ENCODE measurements at regions not wholly inside any gene's neighbourhood (a gene's known extent, or its start where the extent isn't known, plus 50 kb on each side); places are given as distances from the start of the nearest gene placed in this dataset.

DNA sequence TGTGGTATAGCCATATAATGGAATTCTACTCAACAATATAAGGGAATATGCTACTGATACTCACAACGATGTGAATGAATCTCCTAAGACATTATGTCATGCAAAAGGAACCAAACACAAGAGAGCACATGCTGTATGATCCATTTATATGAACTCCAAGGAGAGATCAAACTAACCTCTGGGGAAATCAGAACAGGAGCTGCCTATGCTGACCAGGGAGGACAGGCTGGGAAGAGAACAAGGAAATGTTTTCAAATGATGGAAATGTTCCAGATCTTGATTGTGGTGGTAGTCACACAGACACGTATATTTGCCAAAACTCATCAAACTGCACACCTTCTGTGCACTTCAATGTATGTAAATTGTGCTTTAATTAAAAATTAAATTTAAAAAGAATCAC is 175.3 kb downstream of the BCOR start:
- TF ChIP-seq, protein P1, sequence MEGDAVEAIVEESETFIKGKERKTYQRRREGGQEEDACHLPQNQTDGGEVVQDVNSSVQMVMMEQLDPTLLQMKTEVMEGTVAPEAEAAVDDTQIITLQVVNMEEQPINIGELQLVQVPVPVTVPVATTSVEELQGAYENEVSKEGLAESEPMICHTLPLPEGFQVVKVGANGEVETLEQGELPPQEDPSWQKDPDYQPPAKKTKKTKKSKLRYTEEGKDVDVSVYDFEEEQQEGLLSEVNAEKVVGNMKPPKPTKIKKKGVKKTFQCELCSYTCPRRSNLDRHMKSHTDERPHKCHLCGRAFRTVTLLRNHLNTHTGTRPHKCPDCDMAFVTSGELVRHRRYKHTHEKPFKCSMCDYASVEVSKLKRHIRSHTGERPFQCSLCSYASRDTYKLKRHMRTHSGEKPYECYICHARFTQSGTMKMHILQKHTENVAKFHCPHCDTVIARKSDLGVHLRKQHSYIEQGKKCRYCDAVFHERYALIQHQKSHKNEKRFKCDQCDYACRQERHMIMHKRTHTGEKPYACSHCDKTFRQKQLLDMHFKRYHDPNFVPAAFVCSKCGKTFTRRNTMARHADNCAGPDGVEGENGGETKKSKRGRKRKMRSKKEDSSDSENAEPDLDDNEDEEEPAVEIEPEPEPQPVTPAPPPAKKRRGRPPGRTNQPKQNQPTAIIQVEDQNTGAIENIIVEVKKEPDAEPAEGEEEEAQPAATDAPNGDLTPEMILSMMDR (conservative IDR thresholded peaks at IDR 0.05; ENCODE audit: low read depth, low read length) = no peak
- H3K4me3 ChIP-seq (ENCODE audit: low read length) = no peak overlapping the region
- no peak for DNase-seq (ENCODE audit: low read depth)

DNA sequence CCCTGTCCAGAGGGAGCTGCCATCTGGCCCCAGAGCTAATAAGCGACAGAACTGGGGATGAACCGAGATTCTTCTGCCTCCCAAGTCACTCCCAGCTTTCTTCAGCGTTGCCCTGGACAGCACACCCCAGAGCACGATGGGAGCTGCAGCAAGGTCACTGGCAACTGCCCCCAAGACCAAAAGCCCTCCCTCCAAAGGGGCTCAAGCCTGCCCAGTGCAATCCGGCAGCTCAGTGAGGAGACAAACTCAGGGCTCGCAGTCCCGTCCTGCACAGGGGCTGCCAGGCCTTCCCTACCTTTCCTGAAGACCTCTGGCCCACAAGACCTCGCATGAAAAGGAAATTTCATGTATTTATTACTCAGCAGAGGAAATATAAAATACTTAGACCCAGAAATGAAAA is 174.8 kb downstream of the BCOR start:
- H3K4me3 ChIP-seq (ENCODE audit: low read length) = no peak overlapping the region
- no peak for DNase-seq (ENCODE audit: low read depth)
- TF ChIP-seq, protein P1 (conservative IDR thresholded peaks at IDR 0.05; ENCODE audit: low read depth, low read length) = no peak

DNA sequence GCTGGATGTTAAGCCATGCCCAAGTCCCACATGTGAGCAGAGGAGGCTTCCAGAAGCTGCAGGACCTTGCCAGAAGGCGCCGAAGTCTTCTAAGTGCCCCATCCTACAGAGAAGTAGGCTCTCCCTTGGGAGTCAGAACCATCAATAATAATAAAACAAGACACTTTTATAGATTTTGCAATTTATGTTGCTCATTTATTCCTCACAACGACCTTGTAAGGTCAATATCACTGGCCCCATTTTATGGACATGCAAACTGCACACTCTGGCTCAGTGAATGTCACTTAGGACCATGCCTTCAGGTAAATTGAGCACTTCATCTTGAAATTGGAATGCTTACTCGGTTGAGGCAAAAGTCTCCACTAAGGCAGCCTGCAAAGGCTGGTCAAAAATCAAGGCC is 170.4 kb downstream of the BCOR start:
- DNase-seq (ENCODE audit: low read depth) = no peak
- TF ChIP-seq, protein P1 (conservative IDR thresholded peaks at IDR 0.05; ENCODE audit: low read depth, low read length) = no peak
- H3K4me3 ChIP-seq (ENCODE audit: low read length) = no peak overlapping the region

DNA sequence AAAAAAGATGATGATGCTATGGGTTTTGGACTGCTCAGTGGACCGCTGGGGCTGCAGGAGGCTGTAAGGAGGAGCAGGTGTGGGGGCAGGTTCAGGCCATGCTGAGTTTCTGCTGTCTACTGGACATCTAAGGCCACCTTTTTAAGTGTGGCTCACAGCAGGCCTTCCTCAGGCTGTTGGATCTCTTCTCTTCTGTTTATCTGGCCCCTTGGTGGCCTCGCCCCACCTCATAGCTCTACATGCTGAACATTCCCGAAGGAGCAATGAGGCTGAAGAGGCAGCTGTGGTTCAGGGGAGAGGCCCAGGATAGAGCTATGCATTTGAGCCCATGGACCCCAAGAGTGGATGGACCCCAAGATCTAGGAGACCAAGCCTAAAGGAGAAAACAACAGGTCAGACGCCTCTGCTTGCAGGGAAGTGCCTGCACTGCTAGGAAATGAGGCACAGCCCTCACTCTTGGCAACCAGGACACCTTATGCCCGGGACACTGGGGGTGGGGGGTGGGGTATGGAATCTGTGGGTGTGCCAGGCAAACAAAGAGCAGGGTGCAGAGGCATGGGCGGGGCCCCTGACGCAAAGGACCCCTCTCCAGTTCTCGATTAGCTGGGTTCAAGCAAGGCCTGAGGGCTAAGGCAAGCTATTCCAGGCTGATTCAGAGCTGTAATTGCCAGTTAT is 168.9 kb downstream of the BCOR start:
- TF ChIP-seq, protein P1 (conservative IDR thresholded peaks at IDR 0.05; ENCODE audit: low read depth, low read length) = no peak
- no peak overlapping the region for H3K4me3 ChIP-seq (ENCODE audit: low read length)
- DNase-seq (ENCODE audit: low read depth) = no peak

DNA sequence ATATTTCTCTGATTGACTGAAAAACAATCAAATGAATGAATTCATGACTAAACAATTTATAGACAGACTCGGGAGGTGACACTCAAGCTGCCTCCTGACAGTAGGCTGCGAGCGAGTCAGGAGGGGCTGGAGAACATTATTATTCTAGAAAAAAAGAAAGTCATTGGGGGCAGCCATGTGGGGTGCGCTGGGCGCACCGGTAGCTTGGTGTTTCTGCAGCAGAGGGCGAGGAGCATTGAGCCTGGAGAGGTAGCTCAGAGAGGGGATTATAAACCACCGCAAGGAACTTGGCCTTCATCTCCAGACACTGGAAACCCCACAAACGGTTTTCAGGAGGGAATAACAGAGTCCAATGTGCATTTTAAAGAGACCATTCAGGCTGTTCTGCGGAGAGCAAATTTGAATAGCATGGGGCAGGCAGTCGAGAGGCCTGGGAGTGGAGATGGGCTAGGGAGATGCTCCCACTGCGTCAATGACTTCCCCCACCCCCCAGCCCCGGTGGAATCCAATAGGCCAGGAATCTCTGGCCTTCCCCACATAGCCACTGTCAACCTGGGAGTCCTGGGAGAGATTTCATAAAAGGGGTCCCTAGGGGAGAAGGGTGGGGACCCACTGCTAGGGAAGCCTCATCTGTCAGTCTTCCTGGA is 168.3 kb downstream of the BCOR start:
- TF ChIP-seq, protein P1 (conservative IDR thresholded peaks at IDR 0.05; ENCODE audit: low read depth, low read length) = no peak
- DNase-seq (ENCODE audit: low read depth) = no peak
- H3K4me3 ChIP-seq (ENCODE audit: low read length) = no peak overlapping the region

DNA sequence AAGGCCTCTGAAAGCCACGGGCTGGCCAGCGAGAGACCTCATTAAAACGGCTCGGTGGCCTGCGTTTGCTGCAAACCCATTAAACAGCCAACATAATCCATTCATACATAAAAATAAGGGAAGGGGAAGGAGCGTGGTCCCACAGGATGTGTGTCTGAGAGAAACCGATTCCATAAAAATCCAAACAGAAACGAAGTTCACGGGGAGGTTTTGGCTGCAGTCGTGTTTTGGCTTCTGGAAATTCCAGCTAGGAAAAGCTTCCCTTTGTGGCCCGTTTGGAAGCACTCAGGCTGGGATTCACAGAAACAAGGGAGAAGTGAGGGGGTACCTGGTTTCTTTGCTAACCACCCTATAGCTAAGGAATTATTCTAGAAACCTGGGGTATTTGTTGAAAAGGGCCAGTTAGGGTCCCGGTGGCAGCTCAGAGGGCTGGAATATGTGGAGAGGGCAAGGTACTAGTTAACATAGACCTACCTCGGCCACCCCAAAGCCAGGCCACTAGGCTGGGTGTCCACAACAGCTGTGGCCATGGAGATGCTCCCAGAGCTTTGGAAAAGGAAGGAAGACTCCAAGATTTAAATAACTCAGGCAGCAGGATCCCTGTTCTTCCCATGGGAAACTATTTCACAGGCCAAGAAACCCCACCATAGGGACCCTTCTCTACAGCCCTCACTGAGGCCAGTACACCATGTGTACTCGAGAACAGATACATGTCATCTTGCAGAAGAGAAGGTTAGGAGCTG is 166.8 kb downstream of the BCOR start:
- TF ChIP-seq, protein P1 (conservative IDR thresholded peaks at IDR 0.05; ENCODE audit: low read depth, low read length) = no peak

More for the DNA sequence above, 166.8 kb downstream of the BCOR start:
- DNase-seq (ENCODE audit: low read depth) = no peak
- H3K4me3 ChIP-seq (ENCODE audit: low read length) = no peak overlapping the region
